H1 (cell line): ENCODE measurements at regions not wholly inside any gene's neighbourhood (a gene's known extent, or its start where the extent isn't known, plus 50 kb on each side); places are given as distances from the start of the nearest gene placed in this dataset.

Source experiments
- CHD2 ChIP-seq: IDR thresholded peaks from 2 replicates; pipeline ENCODE4 v1.6.1; 2012; ENCODE audit warnings: low read length, improper control_type of control experiment
- CHD7 ChIP-seq: fragments of 300-600 bp; sonication (generic); IDR thresholded peaks from 2 replicates; pipeline ENCODE4 v1.7.1; 2012; ENCODE audit warnings: low read length, moderate library complexity, mild to moderate bottlenecking, inconsistent platforms; ENCODE audit not compliant: insufficient replicate concordance
- SAP30 ChIP-seq: fragments of 300-600 bp; sonication (generic); IDR thresholded peaks from 2 replicates; pipeline ENCODE4 v1.7.1; 2012; ENCODE audit warnings: low read length, moderate library complexity, mild to moderate bottlenecking, inconsistent platforms; ENCODE audit not compliant: insufficient read depth, insufficient replicate concordance

GRCh38 chr1:208785629-208786028 is 541.4 kb upstream of the PLXNA2 start (continued):
- TF ChIP-seq CHD7 (no peak), CHD2 (no peak), SAP30 (no peak)
